Sigmoid colon (tissue), 3 donors: ENCODE measurements at regions not wholly inside any gene's neighbourhood (a gene's known extent, or its start where the extent isn't known, plus 50 kb on each side); places are given as distances from the start of the nearest gene placed in this dataset.

Experiments
- CTCF ChIP-seq, 4 experiments: fragments of 450-650 bp in 3 of 4; fragments of 200-600 bp in 1 of 4; IDR thresholded peaks; one replicate each; pipeline ENCODE4 v1.5.1; 2016 to 2019; ENCODE audit warnings: antibody characterized with exemption in 4 of 4, mild to moderate bottlenecking in 3 of 4, moderate library complexity in 2 of 4
- POLR2A ChIP-seq, 2 donors: fragments of 450-650 bp; IDR thresholded peaks; one replicate each; pipeline ENCODE4 v1.6.1; 2016; ENCODE audit warnings: antibody characterized with exemption in 2 of 2, mild to moderate bottlenecking in 2 of 2, moderate library complexity in 2 of 2

GRCh38 chr7:389911-390601 is 100.1 kb downstream of the FOXL3 start:
- no peak for TF ChIP-seq CTCF (IDR thresholded peaks at IDR 0.05)
- no peak for TF ChIP-seq POLR2A (IDR thresholded peaks at IDR 0.05)
